ENCODE measurements at regions not wholly inside any gene's neighbourhood (a gene's known extent, or its start where the extent isn't known, plus 50 kb on each side); places are given as distances from the start of the nearest gene placed in this dataset.

- no peak for TF ChIP-seq CTCF (conservative IDR thresholded peaks at IDR 0.05)
- TF ChIP-seq EZH2 (IDR thresholded peaks at IDR 0.05; ENCODE audit: low read depth): no peak
These were observed 74.9 kb downstream of the FAM43A start for GRCh38 chr3:194760494-194761137.
